ENCODE measurements at regions not wholly inside any gene's neighbourhood (a gene's known extent, or its start where the extent isn't known, plus 50 kb on each side); places are given as distances from the start of the nearest gene placed in this dataset.

DNA sequence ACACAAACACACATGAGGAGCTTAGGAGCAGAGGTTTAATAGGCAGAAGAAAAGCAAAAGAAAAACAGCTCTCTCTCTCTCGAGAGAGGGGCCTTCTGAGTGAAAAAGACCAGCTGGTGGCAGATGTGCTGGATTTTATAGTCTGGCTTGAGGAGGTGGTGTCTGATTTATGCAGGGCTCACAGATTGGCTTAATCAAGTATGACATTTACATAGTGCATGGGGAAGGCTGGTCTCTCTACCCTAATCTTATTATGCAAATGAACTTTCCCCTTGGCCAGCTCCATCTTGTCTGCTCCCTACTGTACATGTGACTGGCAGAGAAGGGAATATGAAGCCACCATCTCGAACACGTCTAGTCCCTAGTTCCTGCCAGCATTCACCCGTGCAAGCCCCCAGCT is 219.5 kb upstream of the ZNF804B start:
- POLR2A ChIA-PET: no interaction called here
- no TSS peak for BruUV-seq (replicated peaks)
- Mint-ChIP-seq H3K27me3 (ENCODE audit: insufficient read depth, unreplicated experiment) (no peaks in the 10 kb centered on the region), H3K9me3 (ENCODE audit: unreplicated experiment) (peaks cover 2% of the 10 kb centered on the region), H3K27ac (ENCODE audit: unreplicated experiment) (no peak overlapping the region), H3K4me1 (ENCODE audit: low read depth, unreplicated experiment) (no peaks in the 10 kb centered on the region), H3K36me3 (ENCODE audit: insufficient read depth, unreplicated experiment) (no peaks in the 10 kb centered on the region), H3K4me3 (ENCODE audit: unreplicated experiment) (no peak overlapping the region)
- Histone ChIP-seq H3K4me1 (no peaks in the 10 kb centered on the region), H3K36me3 (ENCODE audit: control insufficient read depth, insufficient read depth, low read length) (no peaks in the 10 kb centered on the region), H3K9me3 (no peaks in the 10 kb centered on the region), H3K4me3 (ENCODE audit: low read depth, low read length) (no peak overlapping the region), H3K27me3 (replicated peaks; ENCODE audit: control insufficient read depth, insufficient read depth, low read length) (no peaks in the 10 kb centered on the region)
- CTCF ChIA-PET: no interaction called here
- intact Hi-C loops (cut with micrococcal nuclease; ENCODE audit: unreplicated experiment): loop anchor here (10.0 kb wide), 2 partner anchors 295 to 1085 kb away; no protein-coding TSS in a partner anchor
- no peak for DNase-seq
- TF ChIP-seq, protein P1, sequence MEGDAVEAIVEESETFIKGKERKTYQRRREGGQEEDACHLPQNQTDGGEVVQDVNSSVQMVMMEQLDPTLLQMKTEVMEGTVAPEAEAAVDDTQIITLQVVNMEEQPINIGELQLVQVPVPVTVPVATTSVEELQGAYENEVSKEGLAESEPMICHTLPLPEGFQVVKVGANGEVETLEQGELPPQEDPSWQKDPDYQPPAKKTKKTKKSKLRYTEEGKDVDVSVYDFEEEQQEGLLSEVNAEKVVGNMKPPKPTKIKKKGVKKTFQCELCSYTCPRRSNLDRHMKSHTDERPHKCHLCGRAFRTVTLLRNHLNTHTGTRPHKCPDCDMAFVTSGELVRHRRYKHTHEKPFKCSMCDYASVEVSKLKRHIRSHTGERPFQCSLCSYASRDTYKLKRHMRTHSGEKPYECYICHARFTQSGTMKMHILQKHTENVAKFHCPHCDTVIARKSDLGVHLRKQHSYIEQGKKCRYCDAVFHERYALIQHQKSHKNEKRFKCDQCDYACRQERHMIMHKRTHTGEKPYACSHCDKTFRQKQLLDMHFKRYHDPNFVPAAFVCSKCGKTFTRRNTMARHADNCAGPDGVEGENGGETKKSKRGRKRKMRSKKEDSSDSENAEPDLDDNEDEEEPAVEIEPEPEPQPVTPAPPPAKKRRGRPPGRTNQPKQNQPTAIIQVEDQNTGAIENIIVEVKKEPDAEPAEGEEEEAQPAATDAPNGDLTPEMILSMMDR (IDR thresholded peaks at IDR 0.05; ENCODE audit: insufficient read depth in 1 of 2, low read depth in 1 of 2, low read length in 1 of 2, severe bottlenecking in 1 of 2, unreplicated experiment in 1 of 2): no peak

DNA sequence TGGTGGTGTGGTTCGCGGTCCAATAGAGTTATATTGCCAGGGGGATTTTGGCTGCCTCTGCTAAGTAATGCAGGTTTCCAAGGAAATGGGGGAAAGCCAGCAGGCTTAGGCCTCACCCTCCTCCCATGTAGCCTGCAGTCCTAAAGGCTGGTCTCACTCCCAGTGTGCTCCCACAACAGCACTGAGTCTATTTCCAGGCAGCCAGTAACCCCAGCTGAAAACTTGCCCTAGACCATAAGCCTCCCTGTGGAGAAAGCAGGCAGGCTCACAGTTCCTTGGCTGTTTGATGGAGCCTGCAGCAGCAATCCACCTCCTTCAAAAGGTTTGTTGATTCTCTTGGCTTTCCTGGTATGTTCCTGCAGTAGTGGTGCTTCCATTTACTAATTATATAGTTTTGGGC is 220.0 kb upstream of the ZNF804B start:
- no peak for DNase-seq
- no peaks in the 10 kb centered on the region for H3K9me3 Mint-ChIP-seq (ENCODE audit: unreplicated experiment)
- Histone ChIP-seq H3K9me3 (no peaks in the 10 kb centered on the region), H3K4me3 (ENCODE audit: low read depth, low read length) (no peak overlapping the region), H3K36me3 (ENCODE audit: control insufficient read depth, insufficient read depth, low read length) (no peaks in the 10 kb centered on the region), H3K4me1 (no peaks in the 10 kb centered on the region), H3K27me3 (replicated peaks; ENCODE audit: control insufficient read depth, insufficient read depth, low read length) (no peaks in the 10 kb centered on the region)
- ChIA-PET CTCF (no interaction called here), POLR2A (no interaction called here)
- no TSS peak for BruUV-seq (replicated peaks)
- intact Hi-C loops (cut with micrococcal nuclease; ENCODE audit: unreplicated experiment): no loop called here
- no peaks in the 10 kb centered on the region for H3K4me1 Mint-ChIP-seq (ENCODE audit: low read depth, unreplicated experiment)
- H3K27ac Mint-ChIP-seq (ENCODE audit: unreplicated experiment): no peak overlapping the region
- no peaks in the 10 kb centered on the region for H3K36me3 Mint-ChIP-seq (ENCODE audit: insufficient read depth, unreplicated experiment)
- no peak overlapping the region for H3K4me3 Mint-ChIP-seq (ENCODE audit: unreplicated experiment)
- H3K27me3 Mint-ChIP-seq (ENCODE audit: insufficient read depth, unreplicated experiment): no peaks in the 10 kb centered on the region
- TF ChIP-seq, protein P1 (IDR thresholded peaks at IDR 0.05; ENCODE audit: insufficient read depth in 1 of 2, low read depth in 1 of 2, low read length in 1 of 2, severe bottlenecking in 1 of 2, unreplicated experiment in 1 of 2): no peak

DNA sequence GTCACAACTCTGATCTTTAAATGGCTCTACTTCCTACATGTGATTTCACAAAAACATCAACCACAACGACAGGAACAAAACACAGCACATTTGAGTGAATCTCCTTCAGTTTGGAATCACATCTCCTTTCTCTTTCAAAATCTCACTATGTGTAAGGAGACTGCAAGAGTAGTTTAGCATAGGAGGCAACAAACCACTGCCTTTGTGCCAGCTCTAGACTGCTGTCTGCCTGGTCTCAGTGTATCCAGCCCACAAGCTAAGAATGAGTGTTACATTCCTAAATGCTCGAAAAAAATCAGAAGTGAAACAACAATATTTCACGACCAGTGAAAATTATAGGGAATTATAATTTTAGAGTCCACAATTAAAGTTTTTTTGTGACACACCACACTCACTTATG is 217.0 kb upstream of the STEAP4 start:
- Mint-ChIP-seq H3K9me3 (ENCODE audit: unreplicated experiment) (no peaks in the 10 kb centered on the region), H3K27ac (ENCODE audit: unreplicated experiment) (no peak overlapping the region), H3K36me3 (ENCODE audit: insufficient read depth, unreplicated experiment) (no peaks in the 10 kb centered on the region), H3K4me3 (ENCODE audit: unreplicated experiment) (no peak overlapping the region), H3K27me3 (ENCODE audit: insufficient read depth, unreplicated experiment) (peaks cover 5% of the 10 kb centered on the region), H3K4me1 (ENCODE audit: low read depth, unreplicated experiment) (no peaks in the 10 kb centered on the region)
- no peaks in the 10 kb centered on the region for H3K9me3 ChIP-seq
- H3K27me3 ChIP-seq (replicated peaks; ENCODE audit: control insufficient read depth, insufficient read depth, low read length): no peaks in the 10 kb centered on the region
- H3K4me1 ChIP-seq: no peaks in the 10 kb centered on the region
- TF ChIP-seq, protein P1 (IDR thresholded peaks at IDR 0.05; ENCODE audit: insufficient read depth in 1 of 2, low read depth in 1 of 2, low read length in 1 of 2, severe bottlenecking in 1 of 2, unreplicated experiment in 1 of 2): no peak
- ChIA-PET CTCF (no interaction called here), POLR2A (no interaction called here)
- H3K36me3 ChIP-seq (ENCODE audit: control insufficient read depth, insufficient read depth, low read length): no peaks in the 10 kb centered on the region
- no peak for DNase-seq
- intact Hi-C loops (cut with micrococcal nuclease; ENCODE audit: unreplicated experiment): no loop called here
- H3K4me3 ChIP-seq (ENCODE audit: low read depth, low read length): no peak overlapping the region
- BruUV-seq (replicated peaks): no TSS peak
